Activated CD4-positive, alpha-beta T cell treated with anti-CD3 and anti-CD28 coated beads for 36 hours (primary cell): ENCODE measurements at regions not wholly inside any gene's neighbourhood (a gene's known extent, or its start where the extent isn't known, plus 50 kb on each side); places are given as distances from the start of the nearest gene placed in this dataset.
"Not testable (repeated sequence)": the region's sequence is repeated elsewhere in the genome, so short reads cannot be mapped to it uniquely, and the experiment has no call there.

Experiments
- ATAC-seq: fragments of 200-7000 bp; cut with Tn5 transposase; one replicate; pipeline ENCODE4 v1.10.0; 2021; ENCODE audit warnings: mild to moderate bottlenecking, moderate library complexity
- CTCF ChIA-PET: fragments of 350-600 bp; sonication (Branson Sonifier 250); formaldehyde crosslinking; loops from one replicate; lab custom pipeline; 2021; ENCODE audit warnings: antibody characterized with exemption; lab: Charles Lee
- POLR2A ChIA-PET: fragments of 350-600 bp; sonication (Branson Sonifier 250); formaldehyde crosslinking; loops from one replicate; lab custom pipeline; 2021; ENCODE audit warnings: antibody characterized with exemption, inconsistent platforms; lab: Charles Lee
- DNase-seq: peaks from one replicate; pipeline ENCODE4 v3.0.0-alpha.2; 2020
- H3K27ac Mint-ChIP-seq: one replicate; pipeline ENCODE4 v1.8.0; 2021; ENCODE audit warnings: mixed read lengths
- H3K27me3 Mint-ChIP-seq: one replicate; pipeline ENCODE4 v1.8.0; 2021; ENCODE audit warnings: mixed read lengths
- H3K36me3 Mint-ChIP-seq: one replicate; pipeline ENCODE4 v1.8.0; 2021; ENCODE audit warnings: low read depth, mixed read lengths
- H3K4me1 Mint-ChIP-seq: one replicate; pipeline ENCODE4 v1.8.0; 2021; ENCODE audit warnings: mixed read lengths
- H3K4me3 Mint-ChIP-seq: one replicate; pipeline ENCODE4 v1.8.0; 2021; ENCODE audit warnings: mild to moderate bottlenecking, moderate library complexity, mixed read lengths
- H3K9me3 Mint-ChIP-seq: one replicate; pipeline ENCODE4 v1.8.0; 2021; ENCODE audit warnings: low read depth, mixed read lengths
- intact Hi-C, 2 experiments: fragments of 100-400 bp; cut with DNase I in 1 of 2; cut with micrococcal nuclease in 1 of 2; formaldehyde crosslinking; loops; one replicate each; pipeline versions ENCODE4 v1.14.2 to v1.15.1; 2022 to 2024; cut with DNase I, micrococcal nuclease

GRCh38 chr7:137107802-137108201 lies 235.7 kb downstream of the PTN start:
- H3K27me3 Mint-ChIP-seq, DNase-seq, CTCF ChIA-PET, H3K27ac Mint-ChIP-seq, H3K4me3 Mint-ChIP-seq, intact Hi-C loops, ATAC-seq, H3K36me3 Mint-ChIP-seq, H3K4me1 Mint-ChIP-seq, POLR2A ChIA-PET: not testable (repeated sequence)
- peaks cover 19% of the 10 kb centered on the region for H3K9me3 Mint-ChIP-seq

GRCh38 chr7:137103526-137103925 lies 235.1 kb downstream of the CHRM2 start:
- ATAC-seq, H3K4me1 Mint-ChIP-seq, H3K27me3 Mint-ChIP-seq, intact Hi-C loops, POLR2A ChIA-PET, H3K27ac Mint-ChIP-seq, CTCF ChIA-PET, H3K36me3 Mint-ChIP-seq, DNase-seq, H3K4me3 Mint-ChIP-seq: not testable (repeated sequence)
- peaks cover 15% of the 10 kb centered on the region for H3K9me3 Mint-ChIP-seq

DNA sequence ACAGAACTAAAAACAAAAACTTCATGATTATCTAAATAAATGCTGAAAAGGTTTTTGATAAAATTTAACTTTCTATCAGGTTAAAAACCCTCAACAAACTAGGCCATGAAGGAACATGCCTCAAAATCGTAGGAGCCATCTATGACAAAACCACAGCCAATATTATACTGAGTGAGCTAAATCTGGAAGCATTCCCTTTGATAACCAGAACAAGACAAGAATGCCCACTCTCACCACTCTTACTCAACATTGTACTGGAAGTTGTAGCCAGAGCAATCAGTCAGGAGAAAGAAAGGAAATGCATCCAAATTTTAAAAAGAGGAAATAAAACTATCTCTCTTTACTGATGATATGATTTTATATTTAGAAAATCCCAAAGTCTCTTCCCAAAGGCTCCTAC lies 228.7 kb downstream of the CHRM2 start:
- Mint-ChIP-seq H3K27me3 (no peaks in the 10 kb centered on the region), H3K4me3 (no peak overlapping the region), H3K9me3 (peaks cover 17% of the 10 kb centered on the region), H3K36me3 (no peaks in the 10 kb centered on the region), H3K4me1 (no peaks in the 10 kb centered on the region), H3K27ac (no peak overlapping the region)
- no peak for DNase-seq
- ATAC-seq: no peak
- CTCF ChIA-PET: no interaction called here
- POLR2A ChIA-PET: no interaction called here
- intact Hi-C loops: no loop called here

DNA sequence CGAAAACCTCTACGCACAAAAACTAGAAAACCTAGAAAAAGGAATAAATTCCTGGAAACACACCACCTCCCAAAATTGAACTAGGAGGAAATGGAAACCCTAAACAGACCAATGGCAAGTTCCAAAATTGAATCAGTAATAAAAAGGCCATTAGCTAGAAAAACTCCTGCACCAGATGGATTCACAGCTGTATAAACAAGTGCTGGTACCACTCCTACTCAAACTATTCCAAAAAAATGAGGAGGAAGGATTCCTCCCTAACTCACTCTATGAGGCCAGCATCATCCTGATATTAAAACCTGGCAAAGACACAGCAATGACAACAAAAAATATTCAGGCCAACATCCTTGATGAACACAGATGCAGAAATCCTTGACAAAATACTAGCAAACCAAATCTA lies 228.2 kb downstream of the CHRM2 start:
- peaks cover 17% of the 10 kb centered on the region for H3K9me3 Mint-ChIP-seq
- POLR2A ChIA-PET: no interaction called here
- no peaks in the 10 kb centered on the region for H3K4me1 Mint-ChIP-seq
- CTCF ChIA-PET: no interaction called here
- DNase-seq (no peak), ATAC-seq (no peak)
- no peak overlapping the region for H3K4me3 Mint-ChIP-seq
- no peak overlapping the region for H3K27ac Mint-ChIP-seq
- intact Hi-C loops: no loop called here
- H3K27me3 Mint-ChIP-seq: no peaks in the 10 kb centered on the region
- H3K36me3 Mint-ChIP-seq: no peaks in the 10 kb centered on the region

- ATAC-seq: no peak
- POLR2A ChIA-PET: no interaction called here
- no peaks in the 10 kb centered on the region for H3K4me1 Mint-ChIP-seq
Observed at GRCh38 chr7:137093198-137093597, 224.7 kb downstream of the CHRM2 start.

DNA sequence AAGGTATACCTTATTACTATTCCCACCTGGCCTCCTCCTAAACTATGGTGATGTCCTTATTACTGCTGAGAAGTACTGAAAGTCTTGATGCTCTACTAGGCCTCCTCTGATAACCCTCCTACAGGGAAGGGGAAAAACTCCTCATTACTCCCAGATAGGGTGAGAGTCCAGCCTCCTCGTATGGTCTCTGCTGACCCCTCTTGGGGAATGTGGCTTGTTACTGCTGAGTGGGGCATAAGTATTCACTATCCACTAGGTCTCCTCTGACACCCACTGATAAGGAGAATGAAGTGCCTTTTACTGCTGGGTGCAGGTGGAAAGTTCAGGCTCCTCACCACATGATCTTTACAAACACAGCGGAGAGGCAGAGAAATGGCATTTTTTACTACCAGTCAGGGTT lies 222.9 kb downstream of the CHRM2 start:
- ChIA-PET CTCF (no interaction called here), POLR2A (no interaction called here)
- no peak overlapping the region for H3K4me3 Mint-ChIP-seq
- no peaks in the 10 kb centered on the region for H3K36me3 Mint-ChIP-seq
- no peaks in the 10 kb centered on the region for H3K4me1 Mint-ChIP-seq
- intact Hi-C loops: no loop called here
- peaks cover 13% of the 10 kb centered on the region for H3K9me3 Mint-ChIP-seq
- ATAC-seq: no peak
- no peak overlapping the region for H3K27ac Mint-ChIP-seq
- no peaks in the 10 kb centered on the region for H3K27me3 Mint-ChIP-seq
- no peak for DNase-seq

More at GRCh38 chr7:137093198-137093597, 224.7 kb downstream of the CHRM2 start:
- peaks cover 17% of the 10 kb centered on the region for H3K9me3 Mint-ChIP-seq
- H3K27ac Mint-ChIP-seq: no peak overlapping the region
- H3K27me3 Mint-ChIP-seq: no peaks in the 10 kb centered on the region
- intact Hi-C loops: no loop called here
- H3K4me3 Mint-ChIP-seq: no peak overlapping the region
- CTCF ChIA-PET: interaction anchor here (0.5 to 0.6 kb wide), 2 partner anchors 34 to 69 kb away, joined by 3 to 4 read pairs; no protein-coding TSS in a partner anchor
- no peaks in the 10 kb centered on the region for H3K36me3 Mint-ChIP-seq
- no peak for DNase-seq

DNA sequence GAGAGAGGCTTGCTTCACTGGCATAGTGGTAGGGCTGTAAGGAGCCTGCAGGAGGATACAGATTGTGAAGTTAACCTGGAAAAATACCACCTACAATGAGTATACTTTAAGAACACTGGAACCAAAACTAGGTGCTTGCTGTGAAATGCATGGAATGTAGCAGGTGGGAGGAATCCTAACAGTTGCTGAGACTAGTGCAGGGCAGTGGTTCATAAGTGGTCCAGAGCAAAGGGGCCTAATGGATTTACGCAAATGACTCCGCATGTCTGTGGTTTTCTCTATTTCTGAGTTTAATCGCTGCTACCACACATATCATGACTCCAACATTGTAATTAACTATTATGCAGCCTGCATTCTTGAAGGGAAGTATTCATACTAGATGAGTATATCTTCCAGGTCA lies 218.4 kb downstream of the CHRM2 start:
- ATAC-seq (no peak), DNase-seq (no peak)
- H3K4me3 Mint-ChIP-seq: no peak overlapping the region
- H3K36me3 Mint-ChIP-seq: no peaks in the 10 kb centered on the region
- H3K9me3 Mint-ChIP-seq: peaks cover 2% of the 10 kb centered on the region
- no peaks in the 10 kb centered on the region for H3K4me1 Mint-ChIP-seq
- no peaks in the 10 kb centered on the region for H3K27me3 Mint-ChIP-seq
- CTCF ChIA-PET: no interaction called here
- intact Hi-C loops: no loop called here
- no peak overlapping the region for H3K27ac Mint-ChIP-seq
- POLR2A ChIA-PET: no interaction called here

DNA sequence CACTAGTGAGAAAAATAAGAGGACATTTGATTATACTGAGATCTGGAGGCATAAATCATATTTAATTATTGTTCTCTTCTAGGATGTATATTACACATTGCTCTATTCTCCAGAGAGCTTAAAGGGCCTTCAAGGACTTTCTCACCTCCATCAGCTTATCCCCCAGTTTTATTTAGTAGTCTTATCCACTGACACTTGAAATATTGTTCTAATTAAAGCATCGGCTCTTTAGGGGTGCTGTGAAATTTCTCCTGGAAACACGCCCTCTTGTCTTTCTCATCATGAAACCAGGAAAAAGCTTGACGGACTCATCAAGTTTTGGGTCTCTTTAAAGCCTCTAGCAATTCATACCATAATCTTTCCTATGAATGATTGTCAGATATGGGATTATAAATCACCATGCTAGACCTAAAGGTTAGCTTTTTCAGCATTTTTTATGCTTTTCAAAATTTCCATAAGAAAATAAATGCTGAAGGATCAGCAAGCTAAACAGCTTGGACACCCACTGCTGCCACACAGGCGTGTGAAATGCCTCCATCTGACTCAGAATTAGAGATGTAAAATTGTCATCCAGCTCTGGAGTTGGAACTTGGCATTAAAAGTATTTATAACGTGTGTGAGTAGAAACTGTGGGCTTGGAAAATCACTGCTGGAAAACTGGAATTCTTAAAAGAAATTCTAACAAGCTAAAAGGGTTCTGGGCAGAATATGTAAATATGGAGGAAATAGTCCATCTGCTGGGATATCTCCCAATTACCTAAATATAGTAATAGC lies 216.3 kb downstream of the CHRM2 start:
- H3K9me3 Mint-ChIP-seq: peaks cover 2% of the 10 kb centered on the region
- no peak for DNase-seq
- ChIA-PET POLR2A (no interaction called here), CTCF (interaction anchor here (0.6 kb wide), 1 partner anchor 673 kb away, joined by 3 read pairs; no protein-coding TSS in a partner anchor)
- H3K36me3 Mint-ChIP-seq: no peaks in the 10 kb centered on the region
- no peaks in the 10 kb centered on the region for H3K27me3 Mint-ChIP-seq
- intact Hi-C loops: no loop called here
- H3K27ac Mint-ChIP-seq: no peak overlapping the region
- no peak overlapping the region for H3K4me3 Mint-ChIP-seq
- H3K4me1 Mint-ChIP-seq: no peaks in the 10 kb centered on the region
- ATAC-seq: no peak

DNA sequence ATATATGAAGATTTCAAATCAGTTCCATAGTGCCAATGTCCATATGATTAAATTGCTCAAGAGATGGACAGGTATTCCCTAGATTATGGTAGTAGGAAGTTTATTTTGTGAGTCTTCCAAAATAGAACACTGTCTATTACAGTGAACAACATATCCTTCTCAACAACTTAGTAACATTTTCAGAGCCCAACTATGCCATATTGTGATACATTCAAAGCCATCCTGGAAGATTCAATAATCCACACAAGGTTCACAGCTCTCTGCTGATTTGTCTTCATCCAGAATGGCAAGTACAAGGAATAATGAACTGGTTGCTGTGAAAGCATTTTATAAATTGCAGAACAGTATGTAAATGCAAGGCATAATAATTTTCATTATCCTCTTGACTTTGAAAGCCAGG lies 213.9 kb downstream of the CHRM2 start:
- no peak for ATAC-seq
- CTCF ChIA-PET: no interaction called here

GRCh38 chr7:137081321-137082093 lies 213.1 kb downstream of the CHRM2 start:
- ATAC-seq: no peak
- CTCF ChIA-PET: no interaction called here
- Mint-ChIP-seq H3K4me3 (no peak overlapping the region), H3K27me3 (no peaks in the 10 kb centered on the region), H3K9me3 (peaks cover 6% of the 10 kb centered on the region), H3K36me3 (no peaks in the 10 kb centered on the region), H3K4me1 (no peaks in the 10 kb centered on the region), H3K27ac (no peak overlapping the region)
- intact Hi-C loops: no loop called here
- no peak for DNase-seq
- POLR2A ChIA-PET: no interaction called here

More for the DNA sequence above, 213.9 kb downstream of the CHRM2 start:
- no peak for DNase-seq
- Mint-ChIP-seq H3K36me3 (no peaks in the 10 kb centered on the region), H3K4me1 (no peaks in the 10 kb centered on the region), H3K9me3 (peaks cover 6% of the 10 kb centered on the region), H3K4me3 (no peak overlapping the region), H3K27me3 (no peaks in the 10 kb centered on the region), H3K27ac (no peak overlapping the region)
- intact Hi-C loops: no loop called here
- POLR2A ChIA-PET: no interaction called here

DNA sequence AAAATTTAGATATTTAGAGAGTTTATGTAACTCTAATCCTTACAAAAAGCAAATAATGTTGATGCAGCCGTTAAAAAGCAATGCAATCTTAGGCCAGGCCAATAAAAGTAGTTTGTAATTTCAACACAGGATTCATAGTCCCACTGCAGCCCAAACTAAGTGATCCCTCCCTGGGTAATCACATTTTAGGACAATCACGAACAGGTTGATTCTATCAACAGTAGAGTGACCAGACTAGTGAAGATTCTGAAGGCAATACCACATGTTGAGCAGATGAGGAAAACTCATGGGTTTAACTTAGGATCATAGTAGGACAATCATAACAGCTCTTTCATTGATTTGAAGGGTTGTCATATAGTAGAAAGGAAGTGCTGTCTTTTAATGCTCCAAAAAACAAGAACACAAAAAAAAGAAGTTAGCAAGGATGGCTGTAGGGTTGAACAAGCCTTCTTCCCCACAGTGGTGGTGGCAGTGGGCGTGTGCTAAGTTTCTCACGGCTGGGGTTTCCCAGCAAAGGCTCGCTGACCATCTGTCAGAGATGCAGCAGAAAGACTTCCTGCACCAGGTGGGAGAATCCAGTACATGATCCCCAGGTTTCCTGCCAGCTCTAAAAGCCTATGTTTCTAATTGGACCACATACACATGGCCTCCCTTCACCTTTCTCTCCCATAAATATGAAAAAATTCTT lies 212.2 kb downstream of the CHRM2 start:
- ATAC-seq: no peak
- H3K4me1 Mint-ChIP-seq: no peaks in the 10 kb centered on the region
- POLR2A ChIA-PET: no interaction called here
- no peaks in the 10 kb centered on the region for H3K36me3 Mint-ChIP-seq
- no peak overlapping the region for H3K4me3 Mint-ChIP-seq
- H3K27me3 Mint-ChIP-seq: no peaks in the 10 kb centered on the region
- H3K9me3 Mint-ChIP-seq: peaks cover 6% of the 10 kb centered on the region
- DNase-seq: no peak
- CTCF ChIA-PET: no interaction called here
- intact Hi-C loops: no loop called here
- no peak overlapping the region for H3K27ac Mint-ChIP-seq
